Left forelimb (tissue), 1 donor: ENCODE measurements at regions not wholly inside any gene's neighbourhood (a gene's known extent, or its start where the extent isn't known, plus 50 kb on each side); places are given as distances from the start of the nearest gene placed in this dataset.
"Not testable (repeated sequence)": the region's sequence is repeated elsewhere in the genome, so short reads cannot be mapped to it uniquely, and the experiment has no call there.

ENCODE experiments used
- DNase-seq: peaks from one replicate; pipeline ENCODE4 v3.0.0-alpha.2; 2018; ENCODE audit warnings: low spot score

- DNase-seq = no peak
Measured at GRCh38 chr20:48231253-48231930, 446.1 kb upstream of the SULF2 start.

- DNase-seq = no peak
Measured at GRCh38 chr20:48230216-48230615, 444.9 kb upstream of the SULF2 start.

- DNase-seq = no peak
Measured at GRCh38 chr20:48227381-48227780, 442.1 kb upstream of the SULF2 start.

- DNase-seq = no peak
Measured at GRCh38 chr20:48226642-48227041, 441.4 kb upstream of the SULF2 start.

- DNase-seq = no peak
Measured at GRCh38 chr20:48224533-48225050, 439.3 kb upstream of the SULF2 start.

- no peak for DNase-seq
Measured at GRCh38 chr20:48223715-48224114, 438.4 kb upstream of the SULF2 start.

- no peak for DNase-seq
Measured at GRCh38 chr20:48222595-48223180, 437.4 kb upstream of the SULF2 start.

- DNase-seq = no peak
Measured at GRCh38 chr20:48220033-48220633, 434.9 kb upstream of the SULF2 start.

GRCh38 chr20:48219306-48219705 is 434.0 kb upstream of the SULF2 start:
- no peak for DNase-seq

GRCh38 chr20:48217190-48217589 is 431.9 kb upstream of the SULF2 start:
- DNase-seq = no peak

GRCh38 chr20:48215536-48215935 is 430.3 kb upstream of the SULF2 start:
- DNase-seq = no peak

- no peak for DNase-seq
Measured at GRCh38 chr20:48214601-48215000, 429.3 kb upstream of the SULF2 start.

GRCh38 chr20:48213635-48214034 is 428.4 kb upstream of the SULF2 start:
- not testable (repeated sequence) for DNase-seq

GRCh38 chr20:48212806-48213509 is 427.7 kb upstream of the SULF2 start:
- DNase-seq = no peak

- DNase-seq = no peak
Measured at GRCh38 chr20:48211847-48212246, 426.6 kb upstream of the SULF2 start.

- no peak for DNase-seq
Measured at GRCh38 chr20:48211238-48211637, 426.0 kb upstream of the SULF2 start.

GRCh38 chr20:48210111-48211027 is 425.1 kb upstream of the SULF2 start:
- no peak for DNase-seq

- no peak for DNase-seq
Measured at GRCh38 chr20:48209102-48209501, 423.8 kb upstream of the SULF2 start.

GRCh38 chr20:48208176-48208575 is 422.9 kb upstream of the SULF2 start:
- DNase-seq = no peak

GRCh38 chr20:48207505-48207904 is 422.2 kb upstream of the SULF2 start:
- DNase-seq = no peak

- no peak for DNase-seq
Measured at GRCh38 chr20:48205786-48206185, 420.5 kb upstream of the SULF2 start.
